Pulmonary artery endothelial cell (primary cell): ENCODE measurements at regions not wholly inside any gene's neighbourhood (a gene's known extent, or its start where the extent isn't known, plus 50 kb on each side); places are given as distances from the start of the nearest gene placed in this dataset.
"Not testable (repeated sequence)": the region's sequence is repeated elsewhere in the genome, so short reads cannot be mapped to it uniquely, and the experiment has no call there.

Experiments
- DNase-seq: peaks from one replicate; pipeline ENCODE4 v3.0.0-alpha.2; 2011; ENCODE audit warnings: low read depth, low spot score

DNA sequence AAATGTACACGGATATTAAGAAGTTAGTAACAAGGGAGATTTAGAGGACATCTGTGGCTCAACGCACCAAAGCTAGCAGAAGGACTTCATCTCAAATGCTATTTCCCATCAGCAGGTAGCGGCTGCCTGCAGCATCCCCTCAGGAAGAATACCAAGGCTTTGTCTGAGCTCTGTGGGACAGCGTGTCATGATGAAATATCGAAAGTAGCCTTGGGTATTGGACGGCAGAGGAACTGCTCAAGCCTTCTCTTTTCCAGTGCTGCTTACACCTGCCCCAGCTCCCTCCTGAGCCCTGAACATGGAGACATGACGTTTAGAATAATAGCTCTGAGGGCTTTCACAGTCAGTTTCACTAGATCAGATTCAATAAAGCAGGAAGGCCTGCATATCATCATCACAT lies 241.6 kb downstream of the SUCLG1 start:
- no peak for DNase-seq

DNA sequence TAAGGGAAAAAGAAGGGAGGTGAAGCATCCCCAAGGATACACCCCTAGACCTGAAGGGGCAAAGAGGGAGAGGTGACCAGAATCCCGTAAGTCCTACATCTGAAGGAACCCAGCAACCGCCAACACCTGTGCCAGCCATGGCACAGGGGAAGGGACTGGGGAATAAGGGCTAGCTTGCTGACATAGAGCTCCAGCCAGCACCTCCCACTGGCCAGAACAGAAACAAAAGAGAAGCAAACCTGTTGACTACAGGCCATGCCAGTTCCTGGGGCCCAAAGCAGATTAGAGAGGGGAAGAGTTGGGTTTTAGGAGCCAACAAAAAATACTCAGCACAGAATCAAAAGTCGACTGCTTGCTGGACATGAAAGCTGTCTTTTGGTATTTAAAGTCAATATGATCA lies 244.6 kb downstream of the SUCLG1 start:
- no peak for DNase-seq

GRCh38 chr2:84212611-84213314 lies 246.3 kb downstream of the SUCLG1 start:
- DNase-seq: no peak

DNA sequence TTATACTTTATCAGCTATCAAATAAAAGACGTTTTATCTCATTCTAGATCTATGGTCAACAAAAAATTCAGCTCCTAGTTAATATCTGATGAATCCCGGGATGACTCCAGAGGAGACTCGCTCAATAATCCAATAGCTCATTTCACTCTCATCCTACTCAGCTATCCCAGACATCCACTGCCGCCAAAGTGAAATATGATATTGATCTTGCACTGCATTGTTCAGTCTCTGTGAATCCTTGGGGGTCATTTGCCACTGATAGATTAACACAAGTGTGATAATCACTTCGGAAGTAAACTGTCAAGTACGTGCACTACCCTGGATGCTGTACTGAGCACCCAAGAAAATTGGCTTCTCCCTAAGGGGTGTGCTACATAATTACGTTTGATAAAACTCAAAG lies 249.1 kb downstream of the SUCLG1 start:
- DNase-seq: no peak

- DNase-seq: no peak
Measured at GRCh38 chr2:84204995-84205394, 254.1 kb downstream of the SUCLG1 start.

GRCh38 chr2:84202166-84202565 lies 256.9 kb downstream of the SUCLG1 start:
- DNase-seq: no peak

- no peak for DNase-seq
Measured at GRCh38 chr2:84201158-84201557, 257.9 kb downstream of the SUCLG1 start.

GRCh38 chr2:84197901-84198300 lies 261.2 kb downstream of the SUCLG1 start:
- DNase-seq: no peak

GRCh38 chr2:84194949-84195644 lies 264.0 kb downstream of the SUCLG1 start:
- no peak for DNase-seq

- no peak for DNase-seq
Measured at GRCh38 chr2:84194181-84194580, 264.9 kb downstream of the SUCLG1 start.

DNA sequence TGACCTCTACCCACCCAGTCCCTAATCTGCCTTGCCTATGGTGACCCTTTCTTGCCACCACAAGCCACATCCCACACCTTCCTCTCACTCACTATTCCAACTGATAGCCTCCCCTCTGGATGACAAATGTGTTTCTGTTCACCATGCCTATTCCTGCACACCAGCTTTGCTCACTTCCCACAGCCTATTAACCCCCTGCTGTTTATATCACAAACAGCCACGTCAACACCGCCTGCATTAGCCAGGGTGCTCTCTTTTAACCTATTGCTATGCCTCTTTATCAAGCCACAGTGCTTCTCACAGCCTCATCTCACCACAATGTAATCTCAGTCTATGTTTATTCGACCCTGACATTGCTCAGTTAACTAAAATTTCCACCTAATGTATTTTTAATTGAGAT lies 271.8 kb downstream of the SUCLG1 start:
- DNase-seq: no peak

DNA sequence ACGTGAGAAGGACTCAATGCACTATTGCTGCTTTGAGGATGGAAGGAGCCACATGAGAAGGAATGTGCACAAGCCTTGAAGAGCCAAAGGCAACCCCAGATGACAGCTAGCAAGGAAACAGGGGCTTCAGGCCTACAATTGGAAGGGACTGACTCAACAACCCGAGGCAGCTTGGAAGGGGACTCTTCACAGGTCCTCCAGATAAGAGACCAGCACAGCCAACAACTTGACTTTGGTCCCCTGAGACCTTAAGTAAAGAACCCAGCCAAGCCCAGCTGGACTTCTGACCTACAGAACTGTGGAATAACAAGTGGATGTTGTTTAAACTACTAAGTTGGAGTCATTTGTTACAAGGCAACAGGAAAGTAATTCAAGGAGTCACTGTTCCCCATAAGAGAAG lies 277.2 kb downstream of the SUCLG1 start:
- DNase-seq: no peak

GRCh38 chr2:84177733-84178132 lies 281.3 kb downstream of the SUCLG1 start:
- DNase-seq: no peak

DNA sequence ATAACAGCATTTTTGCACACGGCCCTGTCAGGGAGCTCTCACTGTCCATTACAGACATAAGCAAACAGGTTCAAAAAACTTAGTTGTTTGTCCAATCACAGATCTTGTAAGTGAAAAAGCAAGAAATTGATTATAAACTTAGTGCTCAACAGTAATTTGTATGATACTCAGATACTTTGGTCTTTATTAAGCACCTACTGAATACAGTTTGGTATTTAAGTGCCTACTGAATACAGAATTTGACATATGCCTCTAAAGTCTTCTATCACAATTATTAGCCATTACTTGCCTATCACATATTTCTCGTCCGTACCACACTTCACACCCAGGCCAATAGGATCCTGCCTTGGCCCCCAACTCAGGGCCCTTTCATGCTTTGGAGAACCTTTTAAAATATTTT lies 283.1 kb downstream of the SUCLG1 start:
- DNase-seq: no peak

DNA sequence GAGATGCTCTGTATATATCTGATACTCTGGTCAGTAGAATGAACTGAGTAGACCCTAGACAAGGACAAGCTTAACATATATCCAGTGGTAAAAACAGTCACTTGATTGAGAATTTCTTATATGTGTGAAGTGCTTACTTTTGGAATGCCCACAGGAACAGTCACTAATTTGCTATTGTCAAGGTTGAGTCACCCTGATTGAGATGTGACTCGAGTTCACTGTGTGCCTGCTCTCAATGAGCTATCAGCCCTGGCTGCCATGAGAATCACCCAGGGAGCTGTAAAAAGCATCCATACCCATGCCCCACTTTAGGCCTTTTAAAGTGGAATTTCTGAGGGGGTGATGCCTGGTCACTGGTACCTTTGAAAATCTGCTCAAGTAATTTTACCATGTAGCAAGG lies 283.7 kb downstream of the SUCLG1 start:
- no peak for DNase-seq

GRCh38 chr2:84173041-84173440 lies 286.0 kb downstream of the SUCLG1 start:
- DNase-seq: no peak

GRCh38 chr2:84170979-84171378 lies 288.1 kb downstream of the SUCLG1 start:
- DNase-seq: no peak

DNA sequence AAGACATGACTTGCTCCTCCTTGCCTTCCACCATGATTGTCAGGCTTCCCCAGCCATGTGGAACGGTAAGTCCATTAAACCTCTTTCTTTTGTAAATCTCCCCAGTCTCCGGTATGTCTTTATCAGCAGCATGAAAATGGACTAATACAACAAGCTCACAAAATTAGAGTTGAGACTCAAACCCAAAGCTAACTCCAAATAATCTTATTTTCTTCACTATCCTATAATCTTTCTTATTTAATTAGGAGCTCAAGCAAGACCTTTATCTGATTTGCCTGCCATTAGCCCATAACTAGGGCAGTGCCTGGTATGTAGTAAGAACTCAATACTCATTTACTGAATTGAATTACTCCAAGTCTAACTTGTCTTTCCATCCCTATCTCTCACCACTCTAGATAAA lies 289.2 kb downstream of the SUCLG1 start:
- DNase-seq: no peak

- not testable (repeated sequence) for DNase-seq
Measured at GRCh38 chr2:84168552-84168951, 290.5 kb downstream of the SUCLG1 start.

DNA sequence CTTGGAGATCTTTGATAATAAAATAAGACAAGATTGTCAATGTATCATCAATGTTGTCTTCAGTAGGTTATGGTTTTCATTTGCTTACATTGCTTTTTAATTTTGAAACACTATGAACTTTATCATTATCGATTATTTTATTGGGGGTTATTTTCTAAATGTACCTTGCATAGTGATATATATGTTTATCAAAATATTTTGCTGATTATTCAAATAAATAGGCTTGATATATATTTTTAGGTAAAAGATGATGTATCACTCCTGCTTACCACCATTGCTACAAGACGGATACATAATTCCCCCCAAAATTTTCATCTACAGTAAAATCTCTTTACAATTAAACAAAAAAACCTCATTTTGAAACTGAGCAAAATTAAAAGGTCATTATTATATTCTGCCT lies 293.8 kb downstream of the SUCLG1 start:
- no peak for DNase-seq

DNA sequence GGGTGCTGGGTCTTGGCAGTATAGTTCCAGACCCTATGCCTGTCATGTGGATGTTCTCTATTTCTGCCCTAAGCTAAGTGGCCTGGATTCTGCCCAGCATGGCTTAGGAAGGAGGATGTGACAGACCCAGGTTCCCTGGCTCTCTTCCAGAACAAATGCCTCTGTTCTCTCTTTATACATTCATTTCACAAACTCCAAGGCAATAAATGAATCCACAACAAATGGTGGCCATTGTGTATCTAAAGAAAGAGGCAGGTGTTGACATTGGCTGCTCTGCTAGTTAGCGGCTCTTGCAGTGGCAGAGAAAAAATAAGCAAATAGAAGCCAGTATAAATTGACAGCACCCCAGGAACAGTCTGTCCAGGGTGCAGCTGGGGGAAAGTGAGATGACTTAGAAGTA lies 298.6 kb downstream of the SUCLG1 start:
- DNase-seq: no peak

- DNase-seq: no peak
Measured at GRCh38 chr2:84158605-84159004, 300.5 kb downstream of the SUCLG1 start.

DNA sequence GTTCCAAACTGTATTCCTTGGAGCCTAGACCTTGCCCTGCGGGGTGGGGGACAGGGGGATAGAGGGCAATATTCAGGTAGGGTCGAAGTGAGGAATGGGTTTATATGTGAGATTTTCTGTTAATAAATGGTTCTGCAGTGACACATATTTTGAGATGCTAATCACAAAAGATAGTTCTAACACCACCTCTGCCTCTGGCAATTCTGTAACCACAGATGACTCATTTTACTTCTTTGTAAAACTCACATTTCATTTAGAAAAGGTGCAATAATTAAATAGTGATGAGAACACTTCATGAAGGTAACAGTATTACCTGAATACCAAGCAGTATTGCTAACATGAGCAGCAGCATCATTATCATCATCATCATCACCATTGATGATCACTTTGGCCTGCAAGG lies 306.6 kb downstream of the SUCLG1 start:
- DNase-seq: no peak
